D341Med (cell line): ENCODE measurements at regions not wholly inside any gene's neighbourhood (a gene's known extent, or its start where the extent isn't known, plus 50 kb on each side); places are given as distances from the start of the nearest gene placed in this dataset.
"Not testable (repeated sequence)": the region's sequence is repeated elsewhere in the genome, so short reads cannot be mapped to it uniquely, and the experiment has no call there.

Experiments
- DNase-seq: peaks from one replicate; pipeline ENCODE4 v3.0.0; 2012; ENCODE audit warnings: low spot score

DNA sequence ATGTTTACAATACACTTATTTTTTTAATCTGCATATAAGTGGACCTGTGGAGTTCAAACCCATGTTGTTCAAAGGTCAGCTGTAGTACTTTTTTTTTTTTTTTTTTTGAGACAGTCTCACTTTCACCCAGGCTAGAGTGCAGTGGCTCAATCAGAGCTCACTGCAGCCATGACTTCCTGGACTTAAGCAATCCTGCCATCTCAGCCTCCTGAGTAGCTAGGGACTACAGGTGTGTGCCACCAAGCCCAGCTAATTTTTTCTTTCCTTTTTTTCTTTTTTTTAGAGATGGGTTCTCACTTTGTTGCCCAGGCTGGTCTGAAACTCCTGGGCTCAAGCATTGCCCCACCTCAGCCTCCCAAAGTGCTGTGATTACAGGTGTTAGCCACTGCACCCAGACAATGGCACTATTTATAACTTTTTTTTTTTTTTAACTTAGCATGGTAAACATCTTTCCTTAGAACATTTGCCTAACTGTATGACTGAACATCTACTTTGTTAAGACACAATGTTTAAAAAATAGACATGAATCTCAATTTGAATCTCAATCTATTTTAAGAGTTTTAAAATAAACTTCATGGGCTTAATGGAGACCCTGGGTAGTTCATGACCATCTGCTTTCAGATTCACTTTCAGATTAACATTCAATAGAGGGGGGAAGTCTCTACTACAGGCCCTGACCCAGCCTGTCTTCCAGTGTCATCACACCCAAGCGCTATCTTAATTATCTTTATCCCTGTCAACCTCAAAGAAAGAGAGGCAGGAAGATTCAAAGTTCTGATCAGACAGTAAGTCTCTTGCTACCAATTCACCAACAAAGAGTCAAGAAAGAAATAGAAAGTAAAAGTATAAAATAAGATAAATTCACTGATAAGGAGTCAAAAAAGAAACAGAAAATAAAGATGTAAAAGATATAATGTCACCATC, 97.7 kb upstream of the DOCK9 start:
- DNase-seq, result no peak

DNA sequence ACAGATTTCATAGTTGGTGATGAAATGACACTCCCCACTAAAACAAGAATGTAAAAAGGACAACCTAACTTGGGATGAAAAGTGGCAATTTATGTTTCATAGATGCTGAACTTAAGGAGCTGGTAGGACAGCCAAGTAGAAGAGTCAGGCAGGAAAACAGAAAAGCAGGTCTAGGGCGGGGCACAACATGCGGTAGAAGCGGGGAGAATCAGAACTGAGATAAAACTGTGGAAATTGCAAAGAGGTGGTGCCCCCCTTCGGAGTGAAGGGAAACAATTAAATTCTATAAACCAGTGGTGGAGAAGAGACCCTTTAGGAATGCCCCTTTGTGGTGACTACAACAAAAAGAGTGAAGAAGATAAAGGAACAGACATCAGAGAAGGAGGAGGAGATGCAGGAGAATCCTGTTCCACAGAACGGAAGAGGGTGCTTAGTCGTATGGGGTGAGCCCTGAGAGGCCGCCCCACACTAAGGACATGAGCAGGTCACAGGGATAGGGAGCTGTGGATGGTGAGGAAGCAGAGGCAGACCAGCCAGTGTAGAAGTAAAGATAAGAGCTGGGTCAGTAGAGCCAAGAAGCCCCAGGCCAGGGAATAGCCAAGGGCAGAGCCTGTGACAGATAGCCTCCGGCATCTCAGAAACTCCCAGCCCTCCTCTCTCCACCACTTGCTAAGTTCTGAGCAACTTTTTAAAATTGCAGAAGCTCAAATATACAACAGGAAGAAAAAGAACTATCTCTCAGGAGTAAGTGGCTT, 100.3 kb upstream of the DOCK9 start:
- DNase-seq, result no peak

- DNase-seq, result no peak
Measured at GRCh38 chr13:99080131-99080530, 102.3 kb upstream of the DOCK9 start.

- DNase-seq, result no peak
Measured at GRCh38 chr13:99083981-99084380, 106.1 kb upstream of the DOCK9 start.

DNA sequence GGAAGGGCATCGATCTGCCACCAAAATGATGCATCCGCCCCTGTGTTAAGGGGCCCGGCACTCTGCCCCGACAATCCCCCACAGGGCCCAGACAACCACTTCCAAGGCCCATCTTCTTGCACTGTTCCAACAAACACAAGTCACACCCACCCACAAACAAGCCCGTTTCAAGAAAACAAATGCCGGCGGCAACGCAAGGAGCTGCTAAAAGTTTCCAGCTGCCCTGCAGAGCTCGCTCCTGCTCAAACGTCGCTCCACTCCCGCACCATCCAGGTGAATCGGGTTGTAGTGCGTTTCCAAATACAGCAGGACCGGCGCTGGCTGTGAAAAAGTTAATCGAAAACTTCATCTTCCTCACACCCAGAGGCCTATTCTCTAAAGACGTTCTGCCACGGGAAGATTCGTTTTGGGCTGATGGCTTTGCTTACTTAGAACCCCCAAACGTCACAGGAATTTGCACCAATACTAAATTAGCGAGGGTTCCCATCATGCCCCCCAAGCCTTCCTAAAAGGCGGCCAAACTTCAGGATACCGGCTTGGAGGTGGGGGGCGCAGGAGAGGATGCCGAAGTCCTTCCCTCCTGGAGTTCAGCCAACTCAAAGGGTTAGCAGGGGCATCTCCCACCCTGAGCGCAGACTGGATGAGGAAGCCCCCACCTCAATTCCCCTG, 107.4 kb upstream of the DOCK9 start:
- peak; percentile 37 for DNase-seq

DNA sequence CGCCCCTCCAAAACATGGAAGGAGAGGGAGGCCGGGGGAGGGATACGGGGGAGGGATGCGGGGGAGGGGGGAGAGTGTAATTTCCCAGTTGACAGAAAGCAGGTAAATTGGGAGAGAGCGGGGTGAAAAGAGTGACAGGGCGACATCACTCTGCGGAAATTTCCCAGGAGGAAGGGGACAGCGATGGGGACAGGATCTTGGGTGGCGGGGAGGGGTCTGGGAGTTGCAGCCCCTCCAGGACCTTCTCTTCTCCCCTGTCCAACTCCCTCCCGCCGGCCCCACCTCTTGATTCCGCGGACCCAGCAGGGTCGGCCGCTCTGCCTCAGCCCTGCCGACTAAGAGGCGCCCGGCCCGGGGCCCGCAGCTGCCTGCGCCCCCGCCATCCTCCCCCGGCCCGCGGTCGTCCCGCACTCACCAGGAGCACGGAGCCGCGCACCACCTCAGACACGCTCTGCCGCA, 108.0 kb upstream of the DOCK9 start:
- DNase-seq, result no peak

DNA sequence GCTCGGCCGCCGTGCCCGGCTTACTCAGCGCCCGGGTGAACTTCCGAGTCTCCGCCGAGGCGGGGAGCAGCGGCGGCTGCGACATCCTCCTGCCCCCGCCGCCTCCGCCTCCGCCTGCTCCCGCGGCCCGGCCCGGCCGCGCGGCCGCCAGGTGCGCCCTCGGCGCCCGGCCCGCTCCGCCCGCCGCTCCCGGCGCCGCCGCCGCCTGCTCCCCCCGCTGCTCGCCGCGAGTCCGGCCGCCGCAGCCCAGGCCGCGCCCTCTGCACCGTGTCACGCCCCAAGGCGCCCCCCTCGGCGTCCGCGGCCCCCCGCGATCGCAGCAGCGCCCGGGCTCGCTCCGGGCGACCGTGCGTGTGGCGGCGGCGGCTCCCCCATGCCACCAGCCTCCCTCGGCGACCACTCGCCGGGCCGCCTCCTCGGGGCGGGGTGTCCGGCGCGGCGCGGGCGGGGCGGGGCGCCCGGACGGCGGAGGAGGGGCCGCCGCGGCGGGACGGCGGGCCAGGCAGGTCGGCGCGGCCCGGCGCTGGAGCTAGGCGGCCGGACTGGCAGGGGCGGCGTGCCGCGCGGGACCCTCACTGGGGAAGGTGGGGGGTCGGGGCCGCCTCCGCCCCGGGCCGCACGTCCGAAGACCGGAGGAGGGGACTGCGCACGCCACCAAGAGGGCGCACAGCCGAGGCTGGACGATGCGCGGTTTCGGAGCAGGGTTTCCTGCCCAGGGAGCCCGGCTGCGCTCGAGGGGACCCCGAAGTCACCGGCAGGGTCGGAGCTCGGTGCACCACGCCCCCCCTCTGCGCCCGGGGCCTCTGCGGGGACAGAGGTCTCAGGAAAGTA, 108.6 kb upstream of the DOCK9 start:
- DNase-seq, result peak; percentile 86

DNA sequence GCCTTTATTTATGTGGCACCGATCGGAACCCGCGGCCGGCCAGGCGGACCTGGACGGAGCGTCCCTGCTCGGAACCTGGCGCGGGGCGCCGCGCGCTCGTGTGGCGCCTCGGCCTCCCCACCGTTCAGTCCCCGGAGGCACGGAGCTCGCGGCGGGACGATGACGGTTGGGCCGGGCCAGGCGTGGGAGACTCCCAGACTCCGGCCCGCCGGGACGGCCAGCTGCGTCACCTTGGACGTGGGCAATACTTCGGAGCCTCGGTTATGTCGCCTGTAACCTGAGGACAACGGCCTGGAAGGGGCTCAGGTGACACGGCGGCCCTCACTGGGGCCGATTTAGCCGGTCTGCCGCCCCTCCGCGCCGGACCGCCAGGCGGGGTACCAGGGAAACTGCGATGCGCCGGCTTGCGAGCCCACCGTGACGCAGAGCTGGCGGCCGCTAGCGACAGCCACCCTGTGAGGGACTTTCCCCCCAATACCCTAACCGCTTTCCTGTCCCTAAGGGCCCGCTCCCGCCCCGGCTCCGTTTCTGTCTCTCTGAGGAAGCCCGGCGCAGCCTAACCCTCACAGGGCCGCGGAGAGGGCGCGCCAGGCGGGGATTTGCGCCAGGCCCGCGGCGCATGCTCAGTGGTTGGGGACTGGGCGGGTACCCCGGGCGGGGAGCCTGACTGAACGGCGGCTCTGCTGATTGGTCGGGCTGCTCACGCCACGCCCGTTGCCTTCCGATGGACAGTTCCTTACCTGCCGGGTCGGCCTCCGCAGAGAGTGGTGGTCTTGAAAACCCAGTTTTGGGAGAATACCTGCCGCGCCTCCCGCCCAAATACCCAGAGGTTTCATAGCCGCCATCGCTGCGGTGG, 109.5 kb upstream of the DOCK9 start:
- DNase-seq, result peak; percentile 97

GRCh38 chr13:99087954-99088491, 110.2 kb upstream of the DOCK9 start:
- no peak for DNase-seq

DNA sequence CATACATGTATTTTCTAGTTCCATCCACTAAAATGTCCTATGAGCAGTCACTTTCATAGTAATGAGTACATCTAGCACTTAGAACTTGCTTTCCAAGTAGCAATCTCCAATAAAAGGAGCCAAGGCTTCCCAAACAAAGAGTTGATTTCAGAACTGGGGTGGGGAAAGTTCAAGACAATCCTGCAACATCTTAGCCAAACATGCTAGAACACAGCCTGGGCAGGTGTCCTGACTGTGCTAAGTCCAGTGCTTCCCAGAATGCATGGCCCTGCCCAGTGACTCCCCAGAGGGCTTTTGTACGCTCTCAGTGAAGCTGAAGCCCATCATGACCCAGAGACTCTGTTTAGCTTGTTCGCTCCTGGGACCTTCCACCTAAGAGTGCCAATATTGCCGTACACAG, 106.7 kb upstream of the UBAC2 start:
- no peak for DNase-seq

- DNase-seq, result not testable (repeated sequence)
Measured at GRCh38 chr13:99101831-99102230, 98.8 kb upstream of the UBAC2 start.

DNA sequence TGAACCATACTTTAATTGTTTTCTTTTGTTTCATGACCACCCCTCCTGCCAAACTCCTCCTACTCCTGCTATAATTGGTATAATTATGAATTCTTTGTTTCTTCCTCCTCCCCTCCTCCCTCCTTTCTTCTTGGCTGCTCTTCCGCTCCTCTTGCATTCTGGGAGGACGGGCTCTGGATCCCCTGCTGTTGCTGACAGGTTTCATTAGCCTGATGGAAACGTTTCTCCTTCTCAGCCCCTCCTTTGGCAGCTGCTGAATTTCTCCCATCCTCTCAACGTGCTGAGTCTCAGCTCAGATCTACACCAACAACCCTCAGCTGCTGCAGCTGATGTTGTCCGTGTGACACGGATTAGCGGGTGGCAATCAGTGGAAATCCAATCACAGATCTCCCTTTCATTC, 97.1 kb upstream of the UBAC2 start:
- peak; percentile 83 for DNase-seq

- no peak for DNase-seq
Measured at GRCh38 chr13:99104396-99104795, 96.3 kb upstream of the UBAC2 start.

- DNase-seq, result no peak
Measured at GRCh38 chr13:99105160-99105559, 95.5 kb upstream of the UBAC2 start.

- no peak for DNase-seq
Measured at GRCh38 chr13:99113351-99113750, 87.3 kb upstream of the UBAC2 start.

DNA sequence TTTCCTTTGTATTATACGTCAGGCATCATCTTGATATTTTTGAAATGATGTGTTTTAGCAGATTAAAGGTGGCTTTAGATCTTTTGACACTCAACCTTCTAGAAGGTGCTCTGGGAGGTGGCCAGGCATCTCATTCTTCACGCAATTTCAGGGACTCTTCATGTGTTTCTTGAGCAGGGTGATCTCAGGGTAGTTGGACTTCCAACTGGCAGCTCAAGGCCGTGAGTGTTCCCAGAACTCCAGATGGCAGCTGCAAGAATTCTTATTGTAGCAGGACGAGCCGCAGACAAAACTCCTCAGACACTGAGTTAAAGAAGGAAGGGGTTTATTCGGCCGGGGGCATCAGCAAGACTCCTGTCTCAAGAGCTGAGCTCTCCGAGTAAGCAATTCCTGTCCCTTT, 82.5 kb upstream of the UBAC2 start:
- DNase-seq, result no peak

DNA sequence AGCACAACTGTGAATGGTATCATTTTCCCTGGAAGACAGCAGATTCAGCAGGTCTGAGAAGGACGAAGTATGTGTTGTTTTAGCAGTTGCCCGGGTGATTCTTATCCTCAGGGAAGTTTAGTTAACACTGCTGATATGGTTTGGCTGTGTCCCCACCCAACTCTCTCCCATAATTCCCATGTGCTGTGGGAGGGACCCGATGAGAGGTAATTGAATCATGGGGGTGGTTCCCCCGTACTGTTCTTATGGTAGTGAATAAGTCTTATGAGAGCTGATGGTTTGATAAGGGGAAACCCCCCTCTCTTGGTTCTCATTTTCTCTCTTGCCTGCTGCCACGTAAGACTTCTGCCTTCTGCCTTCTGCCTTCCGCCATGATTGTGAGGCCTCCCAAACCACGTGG, 81.0 kb upstream of the UBAC2 start:
- DNase-seq, result no peak

GRCh38 chr13:99120751-99121150, 79.9 kb upstream of the UBAC2 start:
- DNase-seq, result no peak

- no peak for DNase-seq
Measured at GRCh38 chr13:99122171-99122570, 78.5 kb upstream of the UBAC2 start.
